Lower lobe of right lung (tissue), 2 donors: ENCODE measurements at regions not wholly inside any gene's neighbourhood (a gene's known extent, or its start where the extent isn't known, plus 50 kb on each side); places are given as distances from the start of the nearest gene placed in this dataset.
"Not testable (repeated sequence)": the region's sequence is repeated elsewhere in the genome, so short reads cannot be mapped to it uniquely, and the experiment has no call there.

ENCODE experiments used
- ATAC-seq, 2 donors: fragments of 200-7000 bp; cut with Tn5 transposase; one replicate each; pipeline ENCODE4 v1.9.1; 2020 to 2022; ENCODE audit warnings: mild to moderate bottlenecking in 2 of 2, moderate library complexity in 2 of 2
- DNase-seq: peaks from one replicate; pipeline ENCODE4 v3.0.0-alpha.2; 2020
- H3K27ac ChIP-seq: fragments of 200-600 bp; one replicate; pipeline ENCODE4 v1.8.0; 2022
- H3K27me3 ChIP-seq: fragments of 200-600 bp; one replicate; pipeline ENCODE4 v1.8.0; 2022; ENCODE audit warnings: low read depth
- H3K36me3 ChIP-seq: fragments of 200-600 bp; one replicate; pipeline ENCODE4 v1.8.0; 2022; ENCODE audit warnings: mild to moderate bottlenecking
- H3K4me1 ChIP-seq: fragments of 200-600 bp; one replicate; pipeline ENCODE4 v1.8.0; 2022
- H3K4me3 ChIP-seq: fragments of 200-600 bp; one replicate; pipeline ENCODE4 v1.8.0; 2022; ENCODE audit warnings: mild to moderate bottlenecking
- H3K9me3 ChIP-seq: fragments of 200-600 bp; one replicate; pipeline ENCODE4 v1.8.0; 2022
- intact Hi-C: fragments of 100-400 bp; cut with DNase I; formaldehyde crosslinking; loops from one replicate; pipeline ENCODE4 v1.11.0; 2022
- TF ChIP-seq, protein P1 (sequence below): fragments of 200-600 bp; IDR thresholded peaks from one replicate; pipeline ENCODE4 v1.8.0; 2022; ENCODE audit warnings: antibody characterized with exemption, mild to moderate bottlenecking
- donor health status: DM: no; HTN: yes; CAD: no; lungs with severe emphysema.

DNA sequence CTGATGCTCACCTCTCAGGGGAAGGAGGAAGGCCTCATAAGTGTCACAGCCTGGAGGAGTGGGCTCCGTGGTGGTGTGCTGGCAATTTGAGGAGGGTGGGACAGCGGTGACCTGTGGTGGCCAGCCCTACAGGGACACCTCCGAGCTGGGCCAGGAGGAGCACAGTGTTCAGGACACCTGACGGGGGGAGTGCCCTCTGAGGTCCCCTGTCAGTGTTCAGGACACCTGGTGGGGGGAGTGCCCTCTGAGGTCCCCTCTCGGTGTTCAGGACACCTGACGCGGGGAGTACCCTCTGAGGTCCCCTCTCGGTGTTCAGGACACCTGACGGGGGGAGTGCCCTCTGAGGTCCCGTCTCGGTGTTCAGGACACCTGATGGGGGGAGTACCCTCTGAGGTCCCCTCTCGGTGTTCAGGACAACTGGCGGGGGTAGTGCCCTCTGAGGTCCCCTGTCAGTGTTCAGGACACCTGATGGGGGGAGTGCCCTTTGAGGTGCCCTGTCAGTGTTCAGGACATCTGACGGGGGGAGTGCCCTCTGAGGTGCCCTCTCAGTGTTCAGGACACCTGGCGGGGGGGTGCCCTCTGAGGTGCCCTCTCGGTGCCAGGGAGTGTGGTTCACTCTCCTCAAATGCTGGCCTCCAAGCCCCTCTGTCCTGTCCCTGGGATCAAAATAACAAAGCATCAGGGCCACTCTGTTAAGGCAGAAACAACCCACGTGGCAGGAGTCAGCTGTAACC lies 73.4 kb upstream of the ZNF469 start:
- Histone ChIP-seq H3K4me3 (no peak overlapping the region), H3K36me3 (no peaks in the 10 kb centered on the region), H3K27me3 (no peaks in the 10 kb centered on the region), H3K9me3 (no peaks in the 10 kb centered on the region), H3K27ac (no peak overlapping the region), H3K4me1 (peaks cover 18% of the 10 kb centered on the region)
- no peak for ATAC-seq
- TF ChIP-seq, protein P1, sequence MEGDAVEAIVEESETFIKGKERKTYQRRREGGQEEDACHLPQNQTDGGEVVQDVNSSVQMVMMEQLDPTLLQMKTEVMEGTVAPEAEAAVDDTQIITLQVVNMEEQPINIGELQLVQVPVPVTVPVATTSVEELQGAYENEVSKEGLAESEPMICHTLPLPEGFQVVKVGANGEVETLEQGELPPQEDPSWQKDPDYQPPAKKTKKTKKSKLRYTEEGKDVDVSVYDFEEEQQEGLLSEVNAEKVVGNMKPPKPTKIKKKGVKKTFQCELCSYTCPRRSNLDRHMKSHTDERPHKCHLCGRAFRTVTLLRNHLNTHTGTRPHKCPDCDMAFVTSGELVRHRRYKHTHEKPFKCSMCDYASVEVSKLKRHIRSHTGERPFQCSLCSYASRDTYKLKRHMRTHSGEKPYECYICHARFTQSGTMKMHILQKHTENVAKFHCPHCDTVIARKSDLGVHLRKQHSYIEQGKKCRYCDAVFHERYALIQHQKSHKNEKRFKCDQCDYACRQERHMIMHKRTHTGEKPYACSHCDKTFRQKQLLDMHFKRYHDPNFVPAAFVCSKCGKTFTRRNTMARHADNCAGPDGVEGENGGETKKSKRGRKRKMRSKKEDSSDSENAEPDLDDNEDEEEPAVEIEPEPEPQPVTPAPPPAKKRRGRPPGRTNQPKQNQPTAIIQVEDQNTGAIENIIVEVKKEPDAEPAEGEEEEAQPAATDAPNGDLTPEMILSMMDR, result no peak
- intact Hi-C loops, result no loop called here
- no peak for DNase-seq

DNA sequence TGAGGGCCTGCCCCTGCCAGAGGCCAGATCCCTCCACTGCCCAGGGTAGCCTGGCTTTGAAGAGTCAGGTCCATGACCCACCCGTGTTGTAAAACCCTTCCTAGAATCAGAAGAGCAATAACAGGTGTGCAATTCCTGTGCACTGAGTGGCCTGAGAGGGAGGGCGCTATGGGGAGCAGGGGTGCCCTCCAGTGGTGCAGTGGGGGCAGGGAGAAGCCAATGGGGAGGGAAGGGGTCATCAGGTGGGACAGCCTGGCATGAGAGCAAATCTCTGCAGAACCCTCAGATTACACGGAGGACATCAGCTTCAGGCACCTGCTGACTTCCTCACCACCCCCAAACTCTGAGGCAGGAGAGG lies 72.9 kb upstream of the ZNF469 start:
- no peak overlapping the region for H3K27ac ChIP-seq
- H3K9me3 ChIP-seq, result no peaks in the 10 kb centered on the region
- no peaks in the 10 kb centered on the region for H3K27me3 ChIP-seq
- TF ChIP-seq, protein P1, result no peak
- DNase-seq, result no peak
- no peak overlapping the region for H3K4me3 ChIP-seq
- intact Hi-C loops, result no loop called here
- H3K4me1 ChIP-seq, result peaks cover 12% of the 10 kb centered on the region
- peak in 1 of 2 donors; percentile 44 for ATAC-seq
- H3K36me3 ChIP-seq, result no peaks in the 10 kb centered on the region

DNA sequence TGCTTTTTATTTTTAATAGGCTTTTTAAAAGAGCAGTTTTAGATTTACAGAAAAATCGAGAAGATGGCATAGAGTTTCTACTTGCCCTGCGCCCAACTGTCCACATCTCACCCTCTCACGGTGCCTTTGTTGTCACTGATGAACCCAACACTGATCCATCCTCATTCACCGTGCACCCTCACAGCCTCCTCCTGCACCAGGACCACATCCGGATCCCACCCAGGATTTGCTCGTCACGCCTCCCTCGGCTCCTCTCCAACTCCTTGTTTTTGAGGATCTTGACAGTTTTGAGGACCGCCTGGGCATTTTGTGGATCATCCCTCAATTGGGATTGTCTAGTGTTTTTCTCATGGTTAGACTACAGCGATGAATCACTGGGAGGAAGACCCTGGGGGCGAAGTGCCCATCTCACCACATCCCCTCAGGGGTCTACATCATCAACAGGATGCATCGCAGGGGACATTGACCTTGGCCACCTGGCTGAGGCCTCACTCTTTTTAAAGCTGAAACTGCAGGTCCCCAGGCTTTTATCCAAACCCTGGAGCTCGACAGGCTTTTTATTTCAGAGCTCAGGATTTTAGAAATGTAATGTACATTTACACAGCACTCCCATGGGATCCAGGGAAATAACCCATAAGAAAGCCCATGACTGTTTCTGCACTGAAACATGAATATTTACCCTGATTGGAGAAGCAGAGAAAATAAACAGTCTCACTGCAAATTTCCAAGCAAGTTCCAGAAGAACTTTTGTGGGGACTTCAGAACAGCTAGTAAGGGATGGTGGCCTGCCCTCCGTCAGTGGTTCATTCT lies 71.8 kb upstream of the ZNF469 start:
- no peak for DNase-seq
- Histone ChIP-seq H3K9me3 (no peaks in the 10 kb centered on the region), H3K36me3 (no peaks in the 10 kb centered on the region), H3K4me3 (no peak overlapping the region), H3K27ac (no peak overlapping the region), H3K4me1 (peaks cover 11% of the 10 kb centered on the region), H3K27me3 (peaks cover 6% of the 10 kb centered on the region)
- TF ChIP-seq, protein P1, result no peak
- intact Hi-C loops, result no loop called here
- no peak for ATAC-seq

DNA sequence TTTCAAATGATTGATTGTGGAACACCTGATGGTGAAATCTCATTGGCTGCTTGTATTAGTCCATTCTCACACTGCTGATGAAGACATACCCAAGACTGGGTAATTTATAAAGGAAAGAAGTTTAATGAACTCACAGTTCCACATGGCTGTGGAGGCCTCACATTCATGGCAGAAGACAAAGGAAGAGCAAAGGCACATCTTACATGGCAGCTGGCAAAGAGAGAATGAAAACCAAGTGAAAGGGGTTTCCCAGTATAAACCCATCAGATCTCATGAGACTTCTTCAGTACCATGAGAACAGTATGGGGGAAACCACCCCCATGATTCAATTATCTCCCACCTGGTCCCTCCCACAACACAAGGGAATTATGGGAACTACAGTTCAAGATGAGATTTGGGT lies 70.9 kb upstream of the ZNF469 start:
- H3K4me3 ChIP-seq, H3K27ac ChIP-seq: not testable (repeated sequence)

DNA sequence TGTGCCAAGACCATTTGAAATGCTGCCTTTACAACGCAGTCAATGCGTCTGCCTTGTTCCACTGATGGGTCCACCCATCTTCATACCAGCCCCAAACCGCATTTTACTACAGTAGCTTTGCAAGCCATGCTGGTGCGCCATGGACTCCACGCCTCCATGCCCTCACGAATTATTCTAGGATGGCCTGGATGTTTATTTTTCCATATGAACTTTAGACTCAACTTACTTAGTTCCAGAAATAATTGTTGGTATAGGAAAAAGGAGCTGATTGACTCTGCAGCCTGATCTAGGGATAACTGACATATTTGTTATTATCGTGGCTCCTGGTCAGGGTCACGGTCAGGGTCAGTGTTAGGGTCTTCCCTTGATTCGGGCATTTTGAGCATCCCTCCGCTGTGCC lies 70.0 kb upstream of the ZNF469 start:
- Histone ChIP-seq H3K27me3 (peaks cover 12% of the 10 kb centered on the region), H3K9me3 (no peaks in the 10 kb centered on the region), H3K27ac (no peak overlapping the region), H3K4me1 (no peaks in the 10 kb centered on the region), H3K36me3 (no peaks in the 10 kb centered on the region), H3K4me3 (no peak overlapping the region)
- TF ChIP-seq, protein P1, result no peak
- DNase-seq (no peak), ATAC-seq (no peak)
- intact Hi-C loops, result no loop called here

More for the DNA sequence above, 70.9 kb upstream of the ZNF469 start:
- H3K4me1 ChIP-seq, DNase-seq, ATAC-seq, H3K9me3 ChIP-seq, intact Hi-C loops, H3K36me3 ChIP-seq: not testable (repeated sequence)
- peaks cover 10% of the 10 kb centered on the region for H3K27me3 ChIP-seq

DNA sequence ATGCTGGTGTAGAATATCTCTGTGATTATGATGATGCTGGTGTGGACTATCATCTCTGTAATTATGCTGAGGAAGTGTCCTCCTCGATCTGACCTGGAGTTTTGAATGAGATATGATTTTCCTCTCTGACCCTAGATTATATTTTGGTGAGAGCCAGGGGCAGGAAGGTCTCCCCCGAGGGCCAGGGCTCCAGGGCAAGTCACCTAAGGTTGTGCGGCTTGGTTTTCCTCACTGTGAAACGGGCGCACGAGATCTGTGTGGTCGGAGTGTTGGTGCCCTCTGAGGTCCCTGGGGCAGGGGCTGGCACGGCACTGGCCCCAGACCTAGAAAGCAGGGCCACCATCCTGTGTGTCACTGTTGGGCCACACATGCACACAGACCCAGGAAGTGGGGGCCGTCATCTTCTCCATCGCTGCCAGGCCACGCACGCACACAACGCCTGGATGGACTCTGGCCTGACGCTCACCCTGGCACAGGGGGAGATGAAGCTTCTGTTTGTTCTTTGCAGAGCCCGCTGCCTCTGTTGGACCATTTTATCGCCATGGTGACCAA lies 67.7 kb upstream of the ZNF469 start:
- no peak for DNase-seq
- intact Hi-C loops, result no loop called here

More for the DNA sequence above, 67.7 kb upstream of the ZNF469 start:
- no peak for ATAC-seq
- no peaks in the 10 kb centered on the region for H3K4me1 ChIP-seq
- H3K27me3 ChIP-seq, result peaks cover 24% of the 10 kb centered on the region
- TF ChIP-seq, protein P1, result no peak
- H3K36me3 ChIP-seq, result no peaks in the 10 kb centered on the region
- no peak overlapping the region for H3K27ac ChIP-seq
- no peak overlapping the region for H3K4me3 ChIP-seq
- no peaks in the 10 kb centered on the region for H3K9me3 ChIP-seq
